Fibroblast of pulmonary artery (primary cell): ENCODE measurements at regions not wholly inside any gene's neighbourhood (a gene's known extent, or its start where the extent isn't known, plus 50 kb on each side); places are given as distances from the start of the nearest gene placed in this dataset.

Experiments
- DNase-seq: peaks from one replicate; pipeline ENCODE4 v3.0.0-alpha.2; 2010; ENCODE audit warnings: low read depth
- H3K4me3 ChIP-seq: replicated peaks from 2 replicates; pipeline ENCODE4 v1.5.1; 2011; ENCODE audit warnings: low read depth, mild to moderate bottlenecking, control low read depth, low read length, moderate library complexity
- CTCF ChIP-seq: IDR thresholded peaks from 2 replicates; pipeline ENCODE4 v1.5.1; 2011; ENCODE audit warnings: mild to moderate bottlenecking, control low read depth, low read length, inconsistent platforms; ENCODE audit errors: missing control alignments

GRCh38 chr6:2385471-2385983 is 140.1 kb upstream of the GMDS start:
- no peak for TF ChIP-seq CTCF
- DNase-seq: no peak
- no peak overlapping the region for H3K4me3 ChIP-seq

GRCh38 chr6:2384528-2384927 is 139.1 kb upstream of the GMDS start:
- no peak for TF ChIP-seq CTCF
- no peak for DNase-seq

GRCh38 chr6:2381872-2382661 is 136.7 kb upstream of the GMDS start:
- H3K4me3 ChIP-seq: no peak overlapping the region
- no peak for DNase-seq
- no peak for TF ChIP-seq CTCF

More at GRCh38 chr6:2384528-2384927, 139.1 kb upstream of the GMDS start:
- no peak overlapping the region for H3K4me3 ChIP-seq

GRCh38 chr6:2378891-2379652 is 133.7 kb upstream of the GMDS start:
- DNase-seq: peak; percentile 37
- no peak for TF ChIP-seq CTCF
- H3K4me3 ChIP-seq: no peak overlapping the region

- TF ChIP-seq CTCF: no peak
- DNase-seq: no peak
- no peak overlapping the region for H3K4me3 ChIP-seq
These were observed 132.7 kb upstream of the GMDS start for GRCh38 chr6:2378046-2378657.

- no peak for DNase-seq
- H3K4me3 ChIP-seq: no peak overlapping the region
- TF ChIP-seq CTCF: no peak
These were observed 131.3 kb upstream of the GMDS start for GRCh38 chr6:2376429-2377355.
